HepG2 (cell line): ENCODE measurements at regions not wholly inside any gene's neighbourhood (a gene's known extent, or its start where the extent isn't known, plus 50 kb on each side); places are given as distances from the start of the nearest gene placed in this dataset.

Source experiments
- ETV5 ChIP-seq: IDR thresholded peaks from 2 replicates; pipeline ENCODE4 v1.6.1; 2018; ENCODE audit warnings: missing biosample characterization, missing genetic modification reagents, inconsistent platforms, borderline replicate concordance
- FOXJ3 ChIP-seq: sonication (generic); formaldehyde crosslinking; IDR thresholded peaks from 2 replicates; pipeline ENCODE4 v1.4.0; 2020; ENCODE audit warnings: missing genetic modification reagents, mild to moderate bottlenecking, borderline replicate concordance
- GZF1 ChIP-seq: sonication (generic); formaldehyde crosslinking; IDR thresholded peaks from 2 replicates; pipeline ENCODE4 v1.5.1; 2020; ENCODE audit warnings: mild to moderate bottlenecking, missing genetic modification reagents
- KLF11 ChIP-seq: IDR thresholded peaks from 2 replicates; pipeline ENCODE4 v1.6.1; 2016; ENCODE audit warnings: missing compliant biosample characterization
- KLF13 ChIP-seq: sonication (generic); formaldehyde crosslinking; IDR thresholded peaks from 2 replicates; pipeline ENCODE4 v1.4.0; 2020; ENCODE audit warnings: mild to moderate bottlenecking, missing genetic modification reagents
- NFATC3 ChIP-seq: sonication (generic); formaldehyde crosslinking; IDR thresholded peaks from 2 replicates; pipeline ENCODE4 v1.5.1; 2020; ENCODE audit warnings: mild to moderate bottlenecking, missing genetic modification reagents
- NR2C2 ChIP-seq: sonication (generic); formaldehyde crosslinking; IDR thresholded peaks from 2 replicates; pipeline ENCODE4 v1.4.0; 2020; ENCODE audit warnings: missing genetic modification reagents, mild to moderate bottlenecking, moderate library complexity, borderline replicate concordance
- SIN3A ChIP-seq: IDR thresholded peaks from 2 replicates; pipeline ENCODE4 v1.6.1; 2011; ENCODE audit warnings: low read depth, mild to moderate bottlenecking, control low read depth, low read length, borderline replicate concordance
- SMARCC2 ChIP-seq: fragments of 450-650 bp; IDR thresholded peaks from 2 replicates; pipeline ENCODE4 v1.6.1; 2017; ENCODE audit warnings: antibody characterized with exemption, mild to moderate bottlenecking
- TMF1 ChIP-seq: sonication (generic); formaldehyde crosslinking; IDR thresholded peaks from 2 replicates; pipeline ENCODE4 v1.8.1; 2022; ENCODE audit warnings: low read depth, missing genetic modification reagents
- ZBTB10 ChIP-seq: sonication (generic); formaldehyde crosslinking; IDR thresholded peaks from 2 replicates; pipeline ENCODE4 v1.4.0; 2020; ENCODE audit warnings: missing genetic modification reagents, borderline replicate concordance
- ZNF414 ChIP-seq: sonication (generic); formaldehyde crosslinking; IDR thresholded peaks from 2 replicates; pipeline ENCODE4 v1.5.0; 2020; ENCODE audit warnings: missing genetic modification reagents
- ZNF724P ChIP-seq: sonication (generic); formaldehyde crosslinking; IDR thresholded peaks from 2 replicates; pipeline ENCODE4 v1.8.0; 2022; ENCODE audit warnings: missing genetic modification reagents, borderline replicate concordance
- ZNF772 ChIP-seq: sonication (generic); formaldehyde crosslinking; IDR thresholded peaks from 2 replicates; pipeline ENCODE4 v1.5.0; 2020; ENCODE audit warnings: mild to moderate bottlenecking, missing genetic modification reagents
- ZUFSP ChIP-seq: sonication (generic); formaldehyde crosslinking; IDR thresholded peaks from 2 replicates; pipeline ENCODE4 v1.9.0; 2021; ENCODE audit warnings: missing genetic modification reagents, mild to moderate bottlenecking, borderline replicate concordance
- TF ChIP-seq, protein P1 (sequence below): sonication (generic); formaldehyde crosslinking; IDR thresholded peaks from 2 replicates; pipeline ENCODE4 v1.4.0; 2020; ENCODE audit warnings: missing genetic modification reagents, low read depth, mild to moderate bottlenecking, borderline replicate concordance
- TF ChIP-seq, protein P2 (sequence below): sonication (generic); formaldehyde crosslinking; IDR thresholded peaks from 2 replicates; pipeline ENCODE4 v1.5.1; 2020; ENCODE audit warnings: mild to moderate bottlenecking, missing genetic modification reagents, borderline replicate concordance

DNA sequence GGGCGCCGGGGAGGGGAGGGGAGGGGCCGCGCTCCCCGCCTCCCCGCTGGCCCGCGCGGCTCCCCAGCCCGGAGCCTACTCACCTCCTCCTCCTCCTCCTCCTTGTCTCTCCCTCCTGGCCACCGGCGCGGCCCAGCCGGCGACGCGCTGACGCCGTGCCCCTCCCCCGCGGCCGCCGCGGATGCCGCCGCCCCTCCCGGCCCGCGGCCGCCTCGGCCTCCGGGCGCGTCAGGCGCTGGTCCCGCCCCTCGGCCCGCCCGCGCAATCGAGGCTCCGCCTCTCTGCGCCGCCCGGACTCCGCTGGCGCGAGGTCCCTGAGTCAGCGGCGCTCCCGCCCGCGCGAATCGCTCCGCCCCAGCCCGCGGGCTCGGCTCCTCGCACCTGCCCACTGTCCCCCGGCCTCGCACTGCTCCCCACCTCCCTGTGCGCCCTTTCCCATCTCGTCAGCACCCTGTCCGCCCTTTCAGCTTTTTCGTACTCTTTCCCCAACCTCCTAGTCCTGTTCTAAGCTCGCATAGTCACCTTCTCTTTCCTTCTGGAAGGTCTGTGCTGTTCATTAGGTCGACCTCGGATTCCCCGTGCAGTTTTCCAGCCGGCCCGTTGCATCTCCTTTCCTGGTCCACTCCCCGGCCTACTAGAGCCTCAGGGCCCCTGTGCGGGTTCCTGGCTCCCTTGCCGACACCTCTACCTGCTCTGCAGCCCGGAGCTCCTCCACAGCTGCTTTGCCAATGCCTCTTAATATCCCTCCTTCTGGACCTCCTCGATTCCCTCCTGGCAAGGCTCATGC is 187.4 kb downstream of the ZEB2 start (continued):
- TF ChIP-seq, protein P1, sequence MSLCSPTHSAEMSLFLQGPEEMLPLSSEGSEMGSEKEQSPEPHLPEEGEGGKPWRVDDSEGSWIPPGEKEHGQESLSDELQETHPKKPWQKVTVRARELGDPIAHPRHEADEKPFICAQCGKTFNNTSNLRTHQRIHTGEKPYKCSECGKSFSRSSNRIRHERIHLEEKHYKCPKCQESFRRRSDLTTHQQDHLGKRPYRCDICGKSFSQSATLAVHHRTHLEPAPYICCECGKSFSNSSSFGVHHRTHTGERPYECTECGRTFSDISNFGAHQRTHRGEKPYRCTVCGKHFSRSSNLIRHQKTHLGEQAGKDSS (CRISPR knock-in tag): 0 out of 2 replicates have a peak, but pooled peaks have one; percentile 61
- no peak for TF ChIP-seq ZUFSP
- no peak; the same call in 1 of the 2 replicates for TF ChIP-seq ZNF772 (CRISPR knock-in tag)
- no peak for TF ChIP-seq SMARCC2
- TF ChIP-seq GZF1: no peak
- TF ChIP-seq KLF13: no peak
- TF ChIP-seq SIN3A: peak; percentile 69; the same call in 1 of the 2 replicates
- no peak for TF ChIP-seq NFATC3 (CRISPR knock-in tag)
- no peak for TF ChIP-seq KLF11 (CRISPR knock-in tag)
- TF ChIP-seq ZNF414 (CRISPR knock-in tag): no peak
- peak; percentile 60; the same call in 1 of the 2 replicates for TF ChIP-seq ZNF724P (CRISPR knock-in tag)
- TF ChIP-seq NR2C2 (CRISPR knock-in tag): no peak
- no peak for TF ChIP-seq TMF1
- TF ChIP-seq, protein P2, sequence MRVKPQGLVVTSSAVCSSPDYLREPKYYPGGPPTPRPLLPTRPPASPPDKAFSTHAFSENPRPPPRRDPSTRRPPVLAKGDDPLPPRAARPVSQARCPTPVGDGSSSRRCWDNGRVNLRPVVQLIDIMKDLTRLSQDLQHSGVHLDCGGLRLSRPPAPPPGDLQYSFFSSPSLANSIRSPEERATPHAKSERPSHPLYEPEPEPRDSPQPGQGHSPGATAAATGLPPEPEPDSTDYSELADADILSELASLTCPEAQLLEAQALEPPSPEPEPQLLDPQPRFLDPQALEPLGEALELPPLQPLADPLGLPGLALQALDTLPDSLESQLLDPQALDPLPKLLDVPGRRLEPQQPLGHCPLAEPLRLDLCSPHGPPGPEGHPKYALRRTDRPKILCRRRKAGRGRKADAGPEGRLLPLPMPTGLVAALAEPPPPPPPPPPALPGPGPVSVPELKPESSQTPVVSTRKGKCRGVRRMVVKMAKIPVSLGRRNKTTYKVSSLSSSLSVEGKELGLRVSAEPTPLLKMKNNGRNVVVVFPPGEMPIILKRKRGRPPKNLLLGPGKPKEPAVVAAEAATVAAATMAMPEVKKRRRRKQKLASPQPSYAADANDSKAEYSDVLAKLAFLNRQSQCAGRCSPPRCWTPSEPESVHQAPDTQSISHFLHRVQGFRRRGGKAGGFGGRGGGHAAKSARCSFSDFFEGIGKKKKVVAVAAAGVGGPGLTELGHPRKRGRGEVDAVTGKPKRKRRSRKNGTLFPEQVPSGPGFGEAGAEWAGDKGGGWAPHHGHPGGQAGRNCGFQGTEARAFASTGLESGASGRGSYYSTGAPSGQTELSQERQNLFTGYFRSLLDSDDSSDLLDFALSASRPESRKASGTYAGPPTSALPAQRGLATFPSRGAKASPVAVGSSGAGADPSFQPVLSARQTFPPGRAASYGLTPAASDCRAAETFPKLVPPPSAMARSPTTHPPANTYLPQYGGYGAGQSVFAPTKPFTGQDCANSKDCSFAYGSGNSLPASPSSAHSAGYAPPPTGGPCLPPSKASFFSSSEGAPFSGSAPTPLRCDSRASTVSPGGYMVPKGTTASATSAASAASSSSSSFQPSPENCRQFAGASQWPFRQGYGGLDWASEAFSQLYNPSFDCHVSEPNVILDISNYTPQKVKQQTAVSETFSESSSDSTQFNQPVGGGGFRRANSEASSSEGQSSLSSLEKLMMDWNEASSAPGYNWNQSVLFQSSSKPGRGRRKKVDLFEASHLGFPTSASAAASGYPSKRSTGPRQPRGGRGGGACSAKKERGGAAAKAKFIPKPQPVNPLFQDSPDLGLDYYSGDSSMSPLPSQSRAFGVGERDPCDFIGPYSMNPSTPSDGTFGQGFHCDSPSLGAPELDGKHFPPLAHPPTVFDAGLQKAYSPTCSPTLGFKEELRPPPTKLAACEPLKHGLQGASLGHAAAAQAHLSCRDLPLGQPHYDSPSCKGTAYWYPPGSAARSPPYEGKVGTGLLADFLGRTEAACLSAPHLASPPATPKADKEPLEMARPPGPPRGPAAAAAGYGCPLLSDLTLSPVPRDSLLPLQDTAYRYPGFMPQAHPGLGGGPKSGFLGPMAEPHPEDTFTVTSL (CRISPR knock-in tag): no peak
- TF ChIP-seq ZBTB10: no peak
- TF ChIP-seq ETV5: no peak
- no peak for TF ChIP-seq FOXJ3
